Fibroblast of the aortic adventitia (primary cell): ENCODE measurements at regions not wholly inside any gene's neighbourhood (a gene's known extent, or its start where the extent isn't known, plus 50 kb on each side); places are given as distances from the start of the nearest gene placed in this dataset.

Experiments
- DNase-seq: peaks from one replicate; pipeline ENCODE4 v3.0.0-alpha.2; 2010; ENCODE audit warnings: low read depth
- H3K4me3 ChIP-seq: 2 replicates; pipeline ENCODE4 v1.5.1; 2011; ENCODE audit warnings: low read depth, mild to moderate bottlenecking, control low read depth, low read length, moderate library complexity
- CTCF ChIP-seq: IDR thresholded peaks from 2 replicates; pipeline ENCODE4 v1.5.1; 2011; ENCODE audit warnings: mild to moderate bottlenecking, low read length, control low read depth, inconsistent platforms; ENCODE audit not compliant: insufficient read depth

DNA sequence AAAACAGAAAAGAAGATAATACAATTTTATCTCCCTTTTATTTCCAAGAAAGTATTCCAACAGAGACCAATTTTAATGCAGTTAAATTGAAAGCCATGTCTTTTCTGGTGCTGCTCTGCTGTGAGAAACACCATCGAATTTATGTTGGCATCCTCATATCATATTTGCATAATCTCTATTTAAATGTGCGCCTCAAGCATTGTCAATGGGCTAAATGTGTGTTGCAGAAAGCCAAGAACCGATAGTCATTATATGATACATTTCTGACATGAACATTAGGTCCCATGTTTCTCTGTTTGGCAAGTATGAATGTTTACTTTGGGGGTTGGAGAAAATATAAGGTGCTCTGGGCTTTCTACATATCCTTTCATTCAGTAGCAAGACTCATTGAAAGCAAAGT, 1023.5 kb upstream of the CELF2 start:
- no peak for DNase-seq
- TF ChIP-seq CTCF = no peak
- H3K4me3 ChIP-seq = no peak overlapping the region

DNA sequence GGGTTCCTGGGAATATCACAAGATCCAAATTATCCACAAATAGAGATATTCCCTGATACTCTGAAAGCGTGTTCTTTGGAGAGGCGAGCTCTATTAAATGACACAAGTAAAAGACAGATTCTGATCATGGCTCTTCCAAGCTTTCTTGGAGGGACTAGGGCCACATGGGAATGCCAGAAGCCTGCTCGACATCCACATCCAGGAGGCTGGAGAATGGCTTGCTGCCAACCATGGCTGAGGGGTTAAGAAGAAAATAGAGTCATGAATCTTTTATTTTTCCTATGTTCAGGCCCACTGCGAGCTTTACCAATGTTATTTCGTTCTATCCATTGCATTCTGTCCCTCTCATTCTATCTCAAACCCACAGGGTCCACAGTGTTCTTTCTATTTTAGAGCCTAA, 1018.0 kb upstream of the CELF2 start:
- TF ChIP-seq CTCF = no peak
- no peak for DNase-seq
- H3K4me3 ChIP-seq = no peak overlapping the region

DNA sequence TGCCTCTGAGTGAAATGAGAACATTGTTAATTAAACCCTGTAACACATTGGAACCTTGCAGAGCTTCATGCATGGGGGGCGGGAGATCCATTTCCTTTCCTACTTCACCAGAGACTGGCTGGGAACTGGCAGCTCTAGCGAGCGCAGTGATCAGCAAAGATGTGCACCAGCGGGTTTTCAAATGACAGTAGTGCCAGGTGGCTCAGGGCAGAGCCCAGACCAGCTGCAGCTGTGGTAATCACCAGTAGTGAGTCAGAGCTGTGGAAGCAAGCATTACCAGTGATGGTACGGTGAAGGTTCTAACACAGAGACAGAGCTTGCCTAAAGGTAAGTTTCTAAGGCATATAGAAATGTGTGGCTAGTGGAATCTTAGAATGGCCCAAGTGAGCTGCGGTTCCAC, 1009.7 kb upstream of the CELF2 start:
- no peak for TF ChIP-seq CTCF
- no peak for DNase-seq
- no peak overlapping the region for H3K4me3 ChIP-seq

GRCh38 chr10:10010397-10010796, 1007.3 kb upstream of the CELF2 start:
- TF ChIP-seq CTCF = no peak
- H3K4me3 ChIP-seq = no peak overlapping the region
- DNase-seq = no peak

GRCh38 chr10:10014846-10015245, 1002.8 kb upstream of the CELF2 start:
- H3K4me3 ChIP-seq = no peak overlapping the region
- TF ChIP-seq CTCF = no peak
- DNase-seq = no peak

- no peak for DNase-seq
- H3K4me3 ChIP-seq = no peak overlapping the region
- no peak for TF ChIP-seq CTCF
Observed at GRCh38 chr10:10017716-10018115, 1000.0 kb upstream of the CELF2 start.

DNA sequence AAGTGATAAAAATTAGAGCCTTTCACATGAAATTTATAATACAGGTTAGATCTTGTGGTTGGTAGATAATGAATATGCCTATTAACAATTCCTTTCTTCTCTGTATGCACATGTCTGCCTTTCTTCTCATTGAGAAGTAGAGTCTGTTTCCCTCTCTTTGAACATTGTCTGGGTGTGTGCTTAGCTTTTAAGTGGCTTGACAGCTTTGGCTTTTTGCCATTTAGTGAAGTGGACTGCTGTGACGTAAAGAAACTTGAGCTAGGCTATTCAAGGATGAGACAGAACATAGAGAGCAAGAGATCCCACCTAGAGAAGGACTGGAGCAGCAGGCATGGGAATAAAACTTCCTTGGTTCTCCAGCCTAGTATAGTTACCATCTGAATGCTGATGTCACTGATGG, 996.7 kb upstream of the CELF2 start:
- H3K4me3 ChIP-seq = no peak overlapping the region
- TF ChIP-seq CTCF = no peak
- no peak for DNase-seq
